OCI-LY7 (cell line): ENCODE measurements at regions not wholly inside any gene's neighbourhood (a gene's known extent, or its start where the extent isn't known, plus 50 kb on each side); places are given as distances from the start of the nearest gene placed in this dataset.

Experiments
- BruUV-seq: library from RNA; stranded (reverse); fragments of 400-500 nt; replicated peaks from 2 replicates; lab custom pipeline; 2021; lab: Mats Ljungman, UMichigan
- CTCF ChIA-PET: fragments of 300-600 bp; sonication (Branson Sonifier 250); formaldehyde crosslinking; loops from one replicate; lab custom pipeline; 2022; ENCODE audit warnings: antibody characterized with exemption; ENCODE audit not compliant: unreplicated experiment; lab: Charles Lee
- POLR2A ChIA-PET: fragments of 300-600 bp; sonication (Branson Sonifier 250); formaldehyde crosslinking; loops from one replicate; lab custom pipeline; 2022; ENCODE audit warnings: antibody characterized with exemption; lab: Charles Lee
- DNase-seq: peaks from one replicate; pipeline ENCODE4 v3.0.0-alpha.2; 2015; ENCODE audit warnings: low spot score
- H2AFZ ChIP-seq: fragments of 200-600 bp; sonication (generic), shearing (Covaris generic); 2 replicates; pipeline ENCODE4 v1.6.1; 2014; ENCODE audit warnings: mild to moderate bottlenecking, antibody characterized with exemption, low read length, moderate library complexity
- H3K27ac ChIP-seq: fragments of 200-600 bp; sonication (generic); 2 replicates; pipeline ENCODE4 v1.5.1; 2014; ENCODE audit warnings: mixed run types, low read depth, mild to moderate bottlenecking, moderate library complexity, low read length, inconsistent platforms; ENCODE audit not compliant: poor library complexity, severe bottlenecking
- H3K36me3 ChIP-seq: fragments of 200-600 bp; sonication (generic); 2 replicates; pipeline ENCODE4 v1.6.1; 2014; ENCODE audit warnings: mild to moderate bottlenecking, antibody characterized with exemption, low read length, moderate library complexity, mixed read lengths; ENCODE audit not compliant: insufficient read depth
- H3K4me1 ChIP-seq: fragments of 200-600 bp; sonication (generic); 2 replicates; pipeline ENCODE4 v1.5.1; 2014; ENCODE audit warnings: mild to moderate bottlenecking, low read length; ENCODE audit not compliant: insufficient read depth, poor library complexity, severe bottlenecking
- H3K4me2 ChIP-seq: fragments of 200-600 bp; sonication (generic); 2 replicates; pipeline ENCODE4 v1.6.1; 2014; ENCODE audit warnings: mild to moderate bottlenecking, low read length
- H3K4me3 ChIP-seq: fragments of 200-600 bp; sonication (generic); 2 replicates; pipeline ENCODE4 v1.5.1; 2014; ENCODE audit warnings: mild to moderate bottlenecking, low read depth, low read length; ENCODE audit not compliant: poor library complexity, severe bottlenecking
- H3K79me2 ChIP-seq: fragments of 200-600 bp; sonication (generic); 2 replicates; pipeline ENCODE4 v1.6.1; 2016; ENCODE audit warnings: low read depth, mild to moderate bottlenecking, low read length, moderate library complexity, mixed read lengths; ENCODE audit not compliant: insufficient read depth
- H3K9me2 ChIP-seq: fragments of 200-600 bp; sonication (generic); 2 replicates; pipeline ENCODE4 v1.6.1; 2016; ENCODE audit warnings: mild to moderate bottlenecking, low read length, mixed read lengths; ENCODE audit not compliant: insufficient read depth
- H3K9me3 ChIP-seq: fragments of 200-600 bp; sonication (generic); 2 replicates; pipeline ENCODE4 v1.6.1; 2014; ENCODE audit warnings: mild to moderate bottlenecking, mixed run types, low read length, mixed read lengths
- H4K20me1 ChIP-seq: fragments of 200-600 bp; sonication (generic); 2 replicates; pipeline ENCODE4 v1.6.1; 2014; ENCODE audit warnings: mild to moderate bottlenecking, antibody characterized with exemption, low read length, moderate library complexity, mixed read lengths; ENCODE audit not compliant: insufficient read depth
- EZH2phosphoT487 ChIP-seq: fragments of 200-600 bp; sonication (generic); IDR thresholded peaks from 2 replicates; pipeline ENCODE4 v1.6.1; 2018; ENCODE audit warnings: low read depth, borderline replicate concordance, mild to moderate bottlenecking, mixed run types, antibody characterized with exemption, low read length, moderate library complexity, mixed read lengths
- intact Hi-C: fragments of 100-400 bp; cut with micrococcal nuclease; formaldehyde crosslinking; loops from one replicate; pipeline ENCODE4 v1.10.0; 2022; ENCODE audit not compliant: unreplicated experiment
- TF ChIP-seq, protein P1 (sequence below): fragments of 200-600 bp; sonication (generic); conservative IDR thresholded peaks from 2 replicates; pipeline ENCODE4 v1.5.1; 2014; ENCODE audit warnings: mild to moderate bottlenecking, antibody characterized with exemption, low read length, moderate library complexity, mixed read lengths

DNA sequence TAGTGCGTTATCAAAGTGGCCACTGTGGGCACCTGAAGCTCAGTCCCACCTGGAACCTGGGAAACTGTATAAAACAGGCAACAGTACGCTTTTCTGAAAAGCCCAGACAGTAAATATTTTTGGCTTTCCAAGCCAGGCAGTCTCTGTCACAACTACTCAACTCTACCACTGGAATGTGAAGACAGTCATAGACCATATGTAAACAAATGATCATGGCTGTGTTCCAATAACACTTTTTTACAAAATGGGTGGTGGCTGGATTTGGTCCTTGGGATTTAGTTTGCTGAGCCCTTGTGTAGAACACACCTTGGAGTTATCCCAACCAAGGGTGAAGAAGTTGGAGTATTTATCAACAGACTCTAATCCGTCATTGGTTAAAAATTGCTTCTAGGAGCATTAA is 259.9 kb downstream of the SKIDA1 start:
- Histone ChIP-seq H3K36me3 (no peaks in the 10 kb centered on the region), H2AFZ (no peak overlapping the region), H3K4me2 (no peak overlapping the region), H3K27ac (no peak overlapping the region), H4K20me1 (no peaks in the 10 kb centered on the region), H3K4me1 (no peaks in the 10 kb centered on the region), H3K9me2 (no peaks in the 10 kb centered on the region), H3K79me2 (no peaks in the 10 kb centered on the region), H3K9me3 (no peaks in the 10 kb centered on the region), H3K4me3 (no peak overlapping the region)
- no TSS peak for BruUV-seq
- TF ChIP-seq, protein P1, sequence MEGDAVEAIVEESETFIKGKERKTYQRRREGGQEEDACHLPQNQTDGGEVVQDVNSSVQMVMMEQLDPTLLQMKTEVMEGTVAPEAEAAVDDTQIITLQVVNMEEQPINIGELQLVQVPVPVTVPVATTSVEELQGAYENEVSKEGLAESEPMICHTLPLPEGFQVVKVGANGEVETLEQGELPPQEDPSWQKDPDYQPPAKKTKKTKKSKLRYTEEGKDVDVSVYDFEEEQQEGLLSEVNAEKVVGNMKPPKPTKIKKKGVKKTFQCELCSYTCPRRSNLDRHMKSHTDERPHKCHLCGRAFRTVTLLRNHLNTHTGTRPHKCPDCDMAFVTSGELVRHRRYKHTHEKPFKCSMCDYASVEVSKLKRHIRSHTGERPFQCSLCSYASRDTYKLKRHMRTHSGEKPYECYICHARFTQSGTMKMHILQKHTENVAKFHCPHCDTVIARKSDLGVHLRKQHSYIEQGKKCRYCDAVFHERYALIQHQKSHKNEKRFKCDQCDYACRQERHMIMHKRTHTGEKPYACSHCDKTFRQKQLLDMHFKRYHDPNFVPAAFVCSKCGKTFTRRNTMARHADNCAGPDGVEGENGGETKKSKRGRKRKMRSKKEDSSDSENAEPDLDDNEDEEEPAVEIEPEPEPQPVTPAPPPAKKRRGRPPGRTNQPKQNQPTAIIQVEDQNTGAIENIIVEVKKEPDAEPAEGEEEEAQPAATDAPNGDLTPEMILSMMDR = no peak
- TF ChIP-seq EZH2phosphoT487 = no peak
- intact Hi-C loops = no loop called here
- POLR2A ChIA-PET = interaction anchor here (0.6 kb wide), 1 partner anchor 188 kb away, joined by 3 read pairs; no protein-coding TSS in a partner anchor
- CTCF ChIA-PET = no interaction called here
- no peak for DNase-seq

DNA sequence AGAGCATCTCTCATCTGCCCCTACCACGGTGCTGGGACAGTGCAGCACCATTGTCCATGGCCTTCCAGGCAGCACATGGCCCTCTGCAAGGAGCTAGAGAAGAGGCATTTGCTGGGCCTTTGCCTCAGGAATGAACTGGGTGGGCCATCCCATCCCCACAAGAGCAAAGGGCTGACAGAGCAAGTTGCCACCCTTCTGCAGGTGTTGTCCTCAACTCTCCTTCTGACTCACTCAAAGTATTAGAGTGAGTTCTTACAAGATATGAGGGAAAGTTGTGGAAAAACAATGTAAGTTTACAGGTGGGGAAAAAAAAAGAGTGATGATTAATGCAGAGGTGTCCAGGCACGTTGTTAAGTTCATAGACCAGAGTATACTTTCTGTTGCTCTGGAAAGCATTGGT is 261.2 kb downstream of the SKIDA1 start:
- CTCF ChIA-PET = no interaction called here
- Histone ChIP-seq H4K20me1 (no peaks in the 10 kb centered on the region), H3K27ac (no peak overlapping the region), H3K4me2 (no peak overlapping the region), H2AFZ (no peak overlapping the region), H3K9me3 (no peaks in the 10 kb centered on the region), H3K36me3 (no peaks in the 10 kb centered on the region), H3K79me2 (no peaks in the 10 kb centered on the region), H3K9me2 (no peaks in the 10 kb centered on the region), H3K4me3 (no peak overlapping the region), H3K4me1 (no peaks in the 10 kb centered on the region)
- intact Hi-C loops = no loop called here
- TF ChIP-seq EZH2phosphoT487 = no peak
- TF ChIP-seq, protein P1 = no peak
- no TSS peak for BruUV-seq
- no peak for DNase-seq
- POLR2A ChIA-PET = interaction anchor here (0.7 kb wide), 1 partner anchor 1742 kb away, joined by 7 read pairs; no protein-coding TSS in a partner anchor

DNA sequence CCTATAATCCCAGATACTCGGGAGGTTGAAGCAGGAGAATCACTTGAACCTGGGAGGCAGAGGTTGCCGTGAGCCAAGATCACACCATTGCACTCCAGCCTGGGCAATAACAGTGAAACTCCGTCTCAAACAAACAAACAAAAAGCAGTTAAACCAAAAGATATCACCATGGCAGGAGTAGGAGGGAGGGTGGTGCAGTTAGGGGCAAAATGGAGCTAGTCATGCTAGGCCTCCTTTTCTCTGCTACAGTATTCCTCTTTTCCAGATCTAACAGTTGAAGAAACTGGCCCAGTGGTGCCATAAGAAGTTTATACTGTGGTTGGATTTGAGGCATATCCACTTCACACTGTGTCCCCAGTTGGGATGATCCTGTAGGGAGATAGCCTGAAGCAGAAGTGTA is 261.6 kb downstream of the SKIDA1 start:
- POLR2A ChIA-PET = no interaction called here
- no peaks in the 10 kb centered on the region for H3K36me3 ChIP-seq
- H3K9me2 ChIP-seq = no peaks in the 10 kb centered on the region
- no peak overlapping the region for H3K4me2 ChIP-seq
- H3K9me3 ChIP-seq = no peaks in the 10 kb centered on the region
- no TSS peak for BruUV-seq
- H3K4me3 ChIP-seq = no peak overlapping the region
- H3K79me2 ChIP-seq = no peaks in the 10 kb centered on the region
- H2AFZ ChIP-seq = no peak overlapping the region
- TF ChIP-seq, protein P1 = no peak
- TF ChIP-seq EZH2phosphoT487 = no peak
- DNase-seq = no peak
- H3K27ac ChIP-seq = no peak overlapping the region
- intact Hi-C loops = no loop called here
- H4K20me1 ChIP-seq = no peaks in the 10 kb centered on the region
- no peaks in the 10 kb centered on the region for H3K4me1 ChIP-seq
- CTCF ChIA-PET = no interaction called here
